ENCODE measurements at regions not wholly inside any gene's neighbourhood (a gene's known extent, or its start where the extent isn't known, plus 50 kb on each side); places are given as distances from the start of the nearest gene placed in this dataset.

DNA sequence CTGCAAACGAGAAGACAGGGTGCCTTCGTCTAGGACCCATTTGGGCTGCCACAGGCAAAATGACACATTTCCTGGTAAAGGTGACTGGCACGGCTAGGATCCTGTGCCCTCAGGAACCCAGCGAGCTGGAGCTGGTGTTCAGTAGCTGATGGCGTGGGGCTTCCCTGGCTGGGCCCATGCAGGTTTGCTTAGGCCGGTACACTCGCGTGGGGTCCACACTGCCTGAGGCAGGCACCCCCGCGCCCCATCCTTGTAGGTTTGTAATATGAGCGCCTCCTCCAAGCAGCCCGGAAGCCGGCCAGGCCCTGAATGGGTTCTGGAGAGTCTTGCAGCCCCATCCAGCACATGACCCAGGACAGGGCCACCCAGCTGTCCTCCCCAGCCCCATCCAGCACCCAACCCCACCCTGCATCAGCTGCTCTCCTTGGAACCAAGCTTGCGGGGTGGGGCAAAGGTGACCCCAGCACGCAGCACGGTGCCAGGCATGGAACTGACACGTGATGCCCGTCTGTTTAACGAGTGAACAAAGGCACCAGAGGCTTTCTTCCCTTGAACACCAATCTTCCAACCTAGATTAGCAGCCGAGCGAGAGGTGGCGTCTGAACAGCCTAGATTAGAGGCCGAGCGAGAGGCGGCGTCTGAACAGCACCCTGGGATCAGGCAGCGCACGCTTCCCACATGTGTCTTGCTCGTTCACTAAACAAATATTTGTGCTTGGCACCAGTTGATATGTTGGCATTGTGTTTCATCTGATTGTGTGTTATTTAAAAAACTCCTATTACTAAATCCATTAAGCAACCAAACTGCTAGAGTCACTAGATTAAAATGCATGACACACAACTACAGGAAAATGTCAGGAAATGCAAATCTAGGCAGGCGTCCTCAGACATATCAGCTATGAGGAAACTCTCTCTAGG lies 112.1 kb downstream of the DLL1 start:
- peak overlapping the region; percentile 87 for H3K27ac ChIP-seq
- TF ChIP-seq ZFX (IDR thresholded peaks at IDR 0.05), result peak; percentile 32; the same call in 1 of the 2 replicates
- TF ChIP-seq, protein P1, sequence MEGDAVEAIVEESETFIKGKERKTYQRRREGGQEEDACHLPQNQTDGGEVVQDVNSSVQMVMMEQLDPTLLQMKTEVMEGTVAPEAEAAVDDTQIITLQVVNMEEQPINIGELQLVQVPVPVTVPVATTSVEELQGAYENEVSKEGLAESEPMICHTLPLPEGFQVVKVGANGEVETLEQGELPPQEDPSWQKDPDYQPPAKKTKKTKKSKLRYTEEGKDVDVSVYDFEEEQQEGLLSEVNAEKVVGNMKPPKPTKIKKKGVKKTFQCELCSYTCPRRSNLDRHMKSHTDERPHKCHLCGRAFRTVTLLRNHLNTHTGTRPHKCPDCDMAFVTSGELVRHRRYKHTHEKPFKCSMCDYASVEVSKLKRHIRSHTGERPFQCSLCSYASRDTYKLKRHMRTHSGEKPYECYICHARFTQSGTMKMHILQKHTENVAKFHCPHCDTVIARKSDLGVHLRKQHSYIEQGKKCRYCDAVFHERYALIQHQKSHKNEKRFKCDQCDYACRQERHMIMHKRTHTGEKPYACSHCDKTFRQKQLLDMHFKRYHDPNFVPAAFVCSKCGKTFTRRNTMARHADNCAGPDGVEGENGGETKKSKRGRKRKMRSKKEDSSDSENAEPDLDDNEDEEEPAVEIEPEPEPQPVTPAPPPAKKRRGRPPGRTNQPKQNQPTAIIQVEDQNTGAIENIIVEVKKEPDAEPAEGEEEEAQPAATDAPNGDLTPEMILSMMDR (conservative IDR thresholded peaks at IDR 0.05), result no peak

- TF ChIP-seq, protein P1 (conservative IDR thresholded peaks at IDR 0.05), result no peak
- peak overlapping the region; percentile 87 for H3K27ac ChIP-seq
These were observed 112.9 kb downstream of the DLL1 start for GRCh38 chr6:170177772-170178560.

GRCh38 chr6:170176898-170177771 lies 113.7 kb downstream of the DLL1 start:
- peak overlapping the region; percentile 87 for H3K27ac ChIP-seq
- TF ChIP-seq, protein P1 (conservative IDR thresholded peaks at IDR 0.05), result no peak
- no peak for TF ChIP-seq ZFX (IDR thresholded peaks at IDR 0.05)

- TF ChIP-seq, protein P1 (conservative IDR thresholded peaks at IDR 0.05), result no peak
- TF ChIP-seq ZFX (IDR thresholded peaks at IDR 0.05), result no peak
- no peak overlapping the region for H3K27ac ChIP-seq
These were observed 114.6 kb downstream of the DLL1 start for GRCh38 chr6:170176136-170176897.

GRCh38 chr6:170175644-170176135 lies 115.2 kb downstream of the DLL1 start:
- no peak overlapping the region for H3K27ac ChIP-seq
- no peak for TF ChIP-seq ZFX (IDR thresholded peaks at IDR 0.05)
- TF ChIP-seq, protein P1 (conservative IDR thresholded peaks at IDR 0.05), result no peak

Measured in C4-2B (cell line).